Stomach (tissue), 8 donors: ENCODE measurements at regions not wholly inside any gene's neighbourhood (a gene's known extent, or its start where the extent isn't known, plus 50 kb on each side); places are given as distances from the start of the nearest gene placed in this dataset.

Source experiments
- DNase-seq, 2 donors: peaks; one replicate each; pipeline versions ENCODE4 v3.0.0 to v3.0.0-alpha.2; 2013 to 2019
- H3K27ac ChIP-seq, 5 donors: fragments of 200-600 bp in 4 of 5; sonication (generic) in 4 of 5; one replicate each; pipeline ENCODE4 v1.5.1; 2013 to 2019; ENCODE audit warnings: mild to moderate bottlenecking in 1 of 5, moderate library complexity in 1 of 5
- H3K27me3 ChIP-seq, 3 donors: fragments of 200-600 bp; sonication (generic); one replicate each; pipeline ENCODE4 v1.5.1; 2017 to 2019; ENCODE audit warnings: mixed run types in 1 of 3
- H3K36me3 ChIP-seq, 4 donors: fragments of 200-600 bp; sonication (generic); 1 replicate in 3 of 4; 2 replicates in 1 of 4; pipeline ENCODE4 v1.5.1; 2016 to 2019
- H3K4me1 ChIP-seq, 4 donors: fragments of 200-600 bp; sonication (generic); one replicate each; pipeline ENCODE4 v1.5.1; 2016 to 2019
- H3K4me3 ChIP-seq, 4 donors: fragments of 200-600 bp; sonication (generic) in 3 of 4; one replicate each; pipeline ENCODE4 v1.5.1; 2016 to 2019; ENCODE audit warnings: mild to moderate bottlenecking in 1 of 4
- H3K9me3 ChIP-seq, 4 donors: fragments of 200-600 bp; sonication (generic); one replicate each; pipeline ENCODE4 v1.5.1; 2016 to 2019
- CTCF ChIP-seq, 7 experiments: fragments of 450-650 bp in 4 of 7; fragments of 200-600 bp in 3 of 7; sonication (generic) in 3 of 7; IDR thresholded peaks; one replicate each; pipeline ENCODE4 v1.5.1; 2016 to 2019; ENCODE audit warnings: antibody characterized with exemption in 7 of 7, control low read depth in 2 of 7, mild to moderate bottlenecking in 1 of 7
- EP300 ChIP-seq: sonication (generic); formaldehyde crosslinking; IDR thresholded peaks from one replicate; pipeline ENCODE4 v1.6.1; 2017; ENCODE audit warnings: antibody characterized with exemption
- POLR2A ChIP-seq, 4 donors: fragments of 450-650 bp; IDR thresholded peaks; one replicate each; pipeline ENCODE4 v1.6.1; 2016; ENCODE audit warnings: antibody characterized with exemption in 4 of 4, control low read depth in 2 of 4, mild to moderate bottlenecking in 1 of 4, moderate library complexity in 1 of 4
- POLR2AphosphoS5 ChIP-seq, 3 donors: sonication (generic); formaldehyde crosslinking; IDR thresholded peaks; one replicate each; pipeline ENCODE4 v1.6.1; 2016; ENCODE audit warnings: antibody characterized with exemption in 3 of 3
- WGBS, 5 donors: extraction: QIAGEN DNeasy Blood & Tissue Kit in 3 of 5; methylation state at CpG; one replicate each; pipeline versions ENCODE4 v1.1.5 to v1.1.7; 2013 to 2018; 5-methylcytosine and 5-hydroxymethylcytosine counted together
- intact Hi-C: fragments of 100-400 bp; cut with DNase I; formaldehyde crosslinking; loops from one replicate; pipeline ENCODE4 v1.15.1; 2023; ENCODE audit warnings: low total_unique reads
- donor health status: healthy with polysubstance abuse.
- donor health status: Bipolar disorder and iron deficiency.
- donor health status: healthy.

GRCh38 chr18:22546905-22547570 lies 129.3 kb upstream of the CTAGE1 start:
- H3K9me3 ChIP-seq: no peaks in the 10 kb centered on the region
- peaks cover 0 to 15% (median 2%) of the 10 kb centered on the region in 4 donors for H3K4me1 ChIP-seq
- WGBS, 5 donors: 75 to 84% (median 80%) methylated on average over 10 of the region's 10 CpGs
- H3K27me3 ChIP-seq: no peaks in the 10 kb centered on the region
- H3K36me3 ChIP-seq: no peaks in the 10 kb centered on the region
- no peak overlapping the region for H3K4me3 ChIP-seq
- DNase-seq: no peak
- TF ChIP-seq EP300 (no peak), POLR2A (IDR thresholded peaks at IDR 0.05) (no peak), POLR2AphosphoS5 (IDR thresholded peaks at IDR 0.05) (no peak), CTCF (IDR thresholded peaks at IDR 0.05) (no peak)
- H3K27ac ChIP-seq: no peak overlapping the region
- intact Hi-C loops: no loop called here

- DNase-seq: no peak
- no peaks in the 10 kb centered on the region for H3K9me3 ChIP-seq
- intact Hi-C loops: no loop called here
- no peak overlapping the region for H3K27ac ChIP-seq
- TF ChIP-seq POLR2AphosphoS5 (IDR thresholded peaks at IDR 0.05): no peak
- TF ChIP-seq POLR2A (IDR thresholded peaks at IDR 0.05): no peak
- no peak for TF ChIP-seq CTCF (IDR thresholded peaks at IDR 0.05)
- no peak for TF ChIP-seq EP300
- H3K4me1 ChIP-seq: peaks cover 0 to 22% (median 0%) of the 10 kb centered on the region in 4 donors
- H3K36me3 ChIP-seq: no peaks in the 10 kb centered on the region
- H3K27me3 ChIP-seq: no peaks in the 10 kb centered on the region
- no peak overlapping the region for H3K4me3 ChIP-seq
- 83 to 88% (median 85%) methylated on average over 11 of the region's 11 CpGs for WGBS, 5 donors
Measured at GRCh38 chr18:22547807-22548561, 130.3 kb upstream of the CTAGE1 start.

- peaks cover 0 to 22% (median 0%) of the 10 kb centered on the region in 4 donors for H3K4me1 ChIP-seq
- H3K27me3 ChIP-seq: no peaks in the 10 kb centered on the region
- H3K9me3 ChIP-seq: no peaks in the 10 kb centered on the region
- H3K36me3 ChIP-seq: no peaks in the 10 kb centered on the region
- no peak overlapping the region for H3K4me3 ChIP-seq
- no peak overlapping the region for H3K27ac ChIP-seq
- WGBS, 5 donors: 54 to 68% (median 62%) methylated on average over 6 of the region's 6 CpGs
- TF ChIP-seq POLR2AphosphoS5 (IDR thresholded peaks at IDR 0.05): no peak
- TF ChIP-seq POLR2A (IDR thresholded peaks at IDR 0.05): no peak
- TF ChIP-seq EP300: no peak
- TF ChIP-seq CTCF (IDR thresholded peaks at IDR 0.05): no peak
- no peak for DNase-seq
- intact Hi-C loops: no loop called here
Measured at GRCh38 chr18:22549260-22549937, 131.7 kb upstream of the CTAGE1 start.

GRCh38 chr18:22550366-22550765 lies 132.7 kb upstream of the CTAGE1 start:
- H3K9me3 ChIP-seq: no peaks in the 10 kb centered on the region
- no peaks in the 10 kb centered on the region for H3K27me3 ChIP-seq
- intact Hi-C loops: no loop called here
- TF ChIP-seq POLR2AphosphoS5 (IDR thresholded peaks at IDR 0.05) (no peak), EP300 (no peak), POLR2A (IDR thresholded peaks at IDR 0.05) (no peak), CTCF (IDR thresholded peaks at IDR 0.05) (no peak)
- WGBS, 5 donors: 65 to 80% (median 78%) methylated on average over 2 of the region's 2 CpGs
- DNase-seq: no peak
- peak overlapping the region in 1 of 5 donors; percentile 45 for H3K27ac ChIP-seq
- no peak overlapping the region for H3K4me3 ChIP-seq
- peaks cover 0 to 22% (median 0%) of the 10 kb centered on the region in 4 donors for H3K4me1 ChIP-seq
- no peaks in the 10 kb centered on the region for H3K36me3 ChIP-seq
